ENCODE measurements at regions not wholly inside any gene's neighbourhood (a gene's known extent, or its start where the extent isn't known, plus 50 kb on each side); places are given as distances from the start of the nearest gene placed in this dataset.
"Not testable (repeated sequence)": the region's sequence is repeated elsewhere in the genome, so short reads cannot be mapped to it uniquely, and the experiment has no call there.

DNA sequence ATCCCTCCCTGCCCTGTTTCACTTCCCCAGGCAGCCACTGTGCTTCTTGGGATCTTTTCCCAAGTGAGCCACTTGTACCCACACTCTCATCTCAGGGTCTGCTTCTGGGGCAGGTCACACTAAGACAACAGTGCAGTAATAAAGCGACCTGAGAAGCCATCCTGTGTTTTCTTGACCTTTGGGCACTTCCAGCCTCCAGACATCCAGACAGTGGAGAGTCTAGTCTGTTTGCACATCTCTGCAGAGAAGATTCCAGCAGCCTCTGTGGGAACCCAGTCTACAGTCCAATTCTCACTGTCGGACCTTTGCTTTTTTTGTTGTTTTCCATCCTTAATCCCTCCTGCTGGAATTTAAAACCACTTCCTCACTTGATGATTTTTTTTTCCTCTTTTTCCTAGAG lies 50.3 kb upstream of the ATP6AP2 start:
- DNase-seq (ENCODE audit: low read depth) = no peak

DNA sequence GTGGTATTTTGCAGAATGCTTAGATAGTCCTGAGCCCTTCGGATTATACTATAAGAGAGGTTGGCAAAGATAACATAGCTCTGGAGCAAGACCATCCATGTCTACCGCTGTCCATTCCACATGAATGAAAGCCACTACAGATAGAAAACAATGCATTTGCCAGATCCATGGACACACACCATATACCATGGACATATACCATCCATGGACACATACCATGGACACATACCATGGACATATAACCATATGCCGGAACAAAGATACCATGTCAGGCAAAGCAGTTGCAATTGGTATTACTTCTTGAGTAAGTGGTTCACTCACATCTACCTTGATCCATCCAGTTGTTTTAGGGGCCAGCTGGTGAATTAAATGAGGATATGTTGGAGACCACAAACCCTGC lies 53.2 kb upstream of the ATP6AP2 start:
- no peak for DNase-seq (ENCODE audit: low read depth)

DNA sequence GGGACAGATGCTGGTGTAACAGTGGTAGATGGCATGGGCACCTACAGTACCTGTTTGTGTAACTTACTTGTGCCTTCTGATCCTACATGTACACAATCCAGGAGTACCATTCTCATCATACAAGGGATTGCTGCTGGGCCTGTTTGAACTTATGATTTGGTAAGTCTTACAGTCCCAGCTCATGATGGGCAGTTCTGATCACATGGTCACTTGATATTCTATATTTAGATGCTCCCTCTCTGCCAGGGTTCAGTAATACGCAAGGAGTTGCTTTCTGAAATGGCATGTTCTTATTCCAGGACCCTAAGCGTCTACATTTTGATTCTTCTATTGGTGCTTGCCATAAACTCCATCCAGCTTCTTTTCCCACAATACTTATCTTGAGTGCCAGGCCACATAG lies 54.4 kb upstream of the ATP6AP2 start:
- no peak for DNase-seq (ENCODE audit: low read depth)

GRCh38 chrX:40525901-40526300 lies 54.9 kb upstream of the ATP6AP2 start:
- DNase-seq (ENCODE audit: low read depth) = not testable (repeated sequence)

GRCh38 chrX:40524423-40524822 lies 56.3 kb upstream of the ATP6AP2 start:
- no peak for DNase-seq (ENCODE audit: low read depth)

GRCh38 chrX:40523852-40524251 lies 56.9 kb upstream of the ATP6AP2 start:
- DNase-seq (ENCODE audit: low read depth) = no peak

DNA sequence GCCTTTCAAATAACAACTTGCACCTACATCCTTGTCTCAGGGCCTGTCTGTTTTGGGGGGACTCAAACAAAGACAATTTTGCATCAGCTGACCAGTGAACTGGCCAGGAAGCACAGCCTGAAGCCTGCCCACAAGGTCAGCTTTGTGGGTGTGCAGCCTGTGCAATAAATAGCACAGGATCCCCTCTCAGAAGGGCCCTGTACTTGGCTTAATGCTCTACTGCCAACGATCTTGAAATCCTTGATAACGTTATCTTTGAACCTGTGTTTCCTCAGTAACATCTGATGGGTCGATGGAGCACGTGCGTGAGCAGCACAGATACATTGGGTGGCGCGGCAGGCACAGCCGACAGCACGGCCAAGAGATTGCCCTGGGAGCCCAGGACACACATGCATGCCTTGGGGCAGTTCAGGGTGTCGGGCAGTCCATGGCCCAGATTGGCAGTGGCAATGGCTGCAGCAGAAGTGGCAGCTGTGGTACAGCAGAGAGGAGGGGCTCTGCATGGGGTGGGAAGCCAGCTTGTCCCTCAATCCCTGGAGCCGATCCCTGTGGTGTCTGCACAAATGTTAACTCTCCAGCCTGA lies 58.8 kb upstream of the ATP6AP2 start:
- DNase-seq (ENCODE audit: low read depth) = no peak

DNA sequence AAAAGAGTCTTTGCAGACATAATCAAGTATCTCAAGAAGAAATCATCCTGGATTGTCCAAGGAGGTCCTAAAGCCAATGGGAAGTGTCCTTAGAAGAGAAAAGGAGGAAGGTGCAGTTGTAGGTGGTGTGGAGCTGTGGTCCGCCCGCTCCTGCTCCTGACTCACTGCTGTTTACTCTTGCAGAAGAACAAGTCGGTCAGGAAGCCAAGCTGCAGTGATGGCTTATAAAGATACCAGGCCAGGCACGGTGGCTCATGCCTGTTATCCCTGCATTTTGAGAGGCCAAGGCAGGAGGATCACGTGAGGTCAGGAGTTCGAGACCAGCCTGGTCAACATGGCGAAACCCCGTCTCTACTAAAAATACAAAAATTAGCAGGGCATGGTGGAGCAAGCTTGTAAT lies 66.4 kb upstream of the ATP6AP2 start:
- DNase-seq (ENCODE audit: low read depth) = no peak

GRCh38 chrX:40513835-40514234 lies 66.9 kb upstream of the ATP6AP2 start:
- DNase-seq (ENCODE audit: low read depth) = no peak

DNA sequence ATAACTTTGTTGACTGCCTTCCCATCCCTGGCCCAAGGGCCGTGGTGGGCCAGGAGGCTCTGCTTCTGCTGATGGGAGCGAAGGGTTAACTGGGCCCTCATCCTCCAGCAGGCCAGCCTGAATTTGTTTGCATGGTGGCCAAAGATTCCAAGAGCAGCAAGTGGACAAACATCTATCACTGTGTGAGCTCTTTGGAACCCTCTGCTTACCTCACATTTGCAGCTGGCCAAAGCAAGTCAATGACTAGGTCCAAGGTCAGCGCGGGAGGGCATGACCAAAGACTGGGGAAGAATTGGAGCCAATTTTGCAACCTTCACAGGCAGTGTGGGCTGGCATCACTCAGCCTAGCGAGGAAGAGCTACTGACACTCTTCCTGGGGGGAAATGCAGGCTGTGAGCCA lies 67.8 kb upstream of the ATP6AP2 start:
- DNase-seq (ENCODE audit: low read depth) = no peak

- no peak for DNase-seq (ENCODE audit: low read depth)
Observed at GRCh38 chrX:40511258-40511657, 69.5 kb upstream of the ATP6AP2 start.

- DNase-seq (ENCODE audit: low read depth) = no peak
Observed at GRCh38 chrX:40508560-40508959, 72.2 kb upstream of the ATP6AP2 start.

DNA sequence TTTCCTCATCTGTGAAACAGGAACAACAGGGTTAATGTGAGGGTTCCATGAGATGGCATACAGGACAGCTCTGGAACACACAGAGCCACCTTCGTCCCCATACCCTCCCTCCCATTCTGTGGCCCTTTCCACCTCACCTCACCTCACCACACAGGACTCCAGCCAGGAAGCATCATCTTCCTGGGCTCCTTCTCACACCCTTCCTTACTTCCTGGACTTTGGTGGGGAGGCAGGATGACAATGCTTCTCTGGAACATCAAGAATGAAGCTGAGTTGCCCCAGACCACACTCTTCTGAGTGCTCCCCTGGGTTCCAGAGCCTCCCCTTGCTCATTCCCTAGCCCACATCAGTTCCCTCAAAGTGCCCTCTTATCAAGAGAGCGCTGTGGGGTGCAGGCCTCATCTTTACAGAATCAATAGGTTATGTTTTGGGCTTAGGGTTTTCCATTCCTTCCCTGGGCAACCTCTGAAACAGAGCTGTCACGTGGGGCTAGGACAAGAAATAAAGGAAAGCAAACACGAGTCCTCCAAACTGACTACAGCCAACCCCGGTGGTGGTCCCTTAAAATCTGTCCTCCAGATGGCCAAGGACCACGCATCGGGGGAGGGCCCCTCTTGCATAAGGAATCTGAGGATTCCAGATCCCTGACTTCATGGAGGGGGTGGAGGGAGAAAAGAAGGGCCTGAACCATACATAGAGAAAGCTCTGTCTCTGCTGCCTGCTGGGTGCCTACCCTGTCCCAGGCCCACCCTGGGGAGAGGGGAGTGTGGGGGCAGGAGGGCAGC lies 74.4 kb upstream of the ATP6AP2 start:
- no peak for DNase-seq (ENCODE audit: low read depth)

DNA sequence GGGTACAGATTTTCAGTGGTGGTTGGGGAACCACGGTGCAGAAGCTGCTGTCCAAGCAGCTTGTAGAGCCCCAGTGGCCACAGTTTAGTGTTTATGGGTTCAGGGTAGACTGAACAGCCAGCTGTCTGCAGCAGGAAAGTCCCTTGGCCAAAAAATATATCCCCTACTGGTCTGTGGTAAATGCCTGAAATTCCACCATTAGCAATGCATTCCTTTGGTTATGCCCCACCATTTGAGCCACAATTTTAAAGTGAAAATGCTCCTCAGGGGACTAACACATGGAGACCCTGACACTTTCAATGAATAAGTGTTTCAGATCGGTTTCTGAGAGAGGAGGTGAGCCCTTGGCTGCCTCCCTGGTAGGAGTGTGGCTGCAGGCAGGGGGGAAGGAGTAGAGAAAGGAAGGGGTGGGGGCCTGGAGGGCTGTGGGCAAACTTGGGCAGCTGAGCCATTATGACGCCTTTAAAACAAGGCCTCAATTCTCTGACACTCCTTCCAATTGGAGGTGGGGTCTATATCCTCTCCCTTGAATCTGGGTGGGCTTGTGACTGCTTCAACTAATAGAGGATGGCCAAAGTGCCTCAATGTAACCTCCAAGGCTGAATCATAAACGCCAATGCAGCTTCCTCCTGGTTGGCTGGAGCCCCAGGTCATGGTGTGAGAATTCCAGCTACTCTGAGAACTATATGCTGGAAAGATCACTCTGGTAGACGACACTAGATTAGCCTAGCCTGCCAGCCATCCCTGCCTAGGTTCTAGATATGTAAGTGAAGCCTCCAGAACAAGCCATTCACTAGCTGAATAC lies 75.8 kb upstream of the ATP6AP2 start:
- DNase-seq (ENCODE audit: low read depth) = peak; percentile 36

GRCh38 chrX:40503094-40503493 lies 77.7 kb upstream of the ATP6AP2 start:
- DNase-seq (ENCODE audit: low read depth) = no peak

GRCh38 chrX:40502688-40503087 lies 78.1 kb upstream of the ATP6AP2 start:
- no peak for DNase-seq (ENCODE audit: low read depth)

- no peak for DNase-seq (ENCODE audit: low read depth)
Observed at GRCh38 chrX:40501164-40501855, 79.5 kb upstream of the ATP6AP2 start.

DNA sequence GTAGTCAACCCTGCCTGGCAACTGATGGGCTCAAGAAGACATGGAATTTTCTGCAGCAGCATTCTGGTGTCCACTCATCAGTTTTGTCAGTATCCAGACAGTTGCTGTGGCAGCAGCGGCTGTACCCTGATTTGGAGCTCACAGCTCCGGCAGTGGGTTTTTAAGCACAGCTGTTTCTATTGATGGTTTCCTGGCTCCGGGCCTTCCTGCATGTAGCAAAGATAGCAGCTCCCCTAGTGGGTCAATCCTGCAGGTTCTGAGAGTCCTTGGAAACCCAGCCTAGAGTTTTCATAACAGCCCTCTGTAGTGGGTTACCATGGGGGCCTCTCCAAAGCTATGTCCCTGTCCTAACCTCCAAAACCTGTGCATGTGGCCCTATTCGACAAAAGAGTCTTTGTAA lies 84.0 kb upstream of the ATP6AP2 start:
- DNase-seq (ENCODE audit: low read depth) = no peak

- no peak for DNase-seq (ENCODE audit: low read depth)
Observed at GRCh38 chrX:40495659-40496058, 85.1 kb upstream of the ATP6AP2 start.

- DNase-seq (ENCODE audit: low read depth) = no peak
Observed at GRCh38 chrX:40494005-40494404, 86.8 kb upstream of the ATP6AP2 start.

DNA sequence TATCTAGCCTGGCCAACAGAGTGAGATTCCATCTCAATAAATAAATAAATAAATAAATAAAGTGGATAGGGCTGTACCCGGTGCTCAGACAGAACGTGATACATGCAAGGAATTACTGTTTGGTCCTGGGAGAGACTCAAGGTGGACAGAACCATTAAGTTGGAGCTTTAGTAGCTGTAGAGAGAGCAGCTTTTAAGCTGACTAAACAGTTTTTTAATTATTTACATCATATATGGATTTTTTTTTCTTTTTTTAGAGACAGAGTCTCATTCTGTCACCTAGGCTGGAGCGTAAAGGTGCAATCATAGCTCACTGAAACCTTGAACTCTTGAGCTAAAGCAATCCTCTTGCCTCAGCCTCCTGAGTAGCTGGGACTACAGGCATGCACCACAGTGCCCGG lies 92.5 kb upstream of the ATP6AP2 start:
- DNase-seq (ENCODE audit: low read depth) = no peak

- no peak for DNase-seq (ENCODE audit: low read depth)
Observed at GRCh38 chrX:40485973-40486372, 94.8 kb upstream of the ATP6AP2 start.
